Natural killer cell (primary cell): ENCODE measurements at regions not wholly inside any gene's neighbourhood (a gene's known extent, or its start where the extent isn't known, plus 50 kb on each side); places are given as distances from the start of the nearest gene placed in this dataset.
"Not testable (repeated sequence)": the region's sequence is repeated elsewhere in the genome, so short reads cannot be mapped to it uniquely, and the experiment has no call there.

ENCODE experiments used
- ATAC-seq, 3 donors: fragments of 150-1000 bp in 2 of 3; fragments of 200-7000 bp in 1 of 3; cut with Tn5 transposase; 1 replicate in 1 of 3; 2 replicates in 2 of 3; pipeline ENCODE4 v1.10.0; 2021; ENCODE audit warnings: mild to moderate bottlenecking in 2 of 3, moderate library complexity in 2 of 3
- DNase-seq, 2 donors: peaks; one replicate each; pipeline versions ENCODE4 v3.0.0 to v3.0.0-alpha.2; 2013 to 2021; ENCODE audit warnings: mixed read lengths in 1 of 2
- H3K27ac ChIP-seq: one replicate; pipeline ENCODE4 v1.5.1; 2013; ENCODE audit warnings: mild to moderate bottlenecking, low read length
- H3K27me3 ChIP-seq: one replicate; pipeline ENCODE4 v1.6.1; 2013; ENCODE audit warnings: low read length; ENCODE audit not compliant: control insufficient read depth, insufficient read depth
- H3K36me3 ChIP-seq: one replicate; pipeline ENCODE4 v1.6.1; 2013; ENCODE audit warnings: low read length; ENCODE audit not compliant: control insufficient read depth, insufficient read depth
- H3K4me1 ChIP-seq: one replicate; pipeline ENCODE4 v1.6.1; 2013; ENCODE audit warnings: low read length; ENCODE audit not compliant: control insufficient read depth, insufficient read depth
- H3K4me3 ChIP-seq: one replicate; pipeline ENCODE4 v1.5.1; 2013; ENCODE audit warnings: low read length
- H3K9me3 ChIP-seq: one replicate; pipeline ENCODE4 v1.6.1; 2013; ENCODE audit warnings: low read length; ENCODE audit not compliant: control insufficient read depth, insufficient read depth
- H3K27ac Mint-ChIP-seq, 2 donors: one replicate each; pipeline ENCODE4 v1.8.0; 2022; ENCODE audit warnings: mild to moderate bottlenecking in 2 of 2, mixed read lengths in 2 of 2, moderate library complexity in 1 of 2
- H3K27me3 Mint-ChIP-seq, 2 donors: one replicate each; pipeline ENCODE4 v1.8.0; 2022; ENCODE audit warnings: low read depth in 2 of 2, mixed read lengths in 2 of 2
- H3K36me3 Mint-ChIP-seq: one replicate; pipeline ENCODE4 v1.8.0; 2022; ENCODE audit warnings: mixed read lengths
- H3K4me1 Mint-ChIP-seq, 2 donors: one replicate each; pipeline ENCODE4 v1.8.0; 2022; ENCODE audit warnings: mixed read lengths in 2 of 2
- H3K4me3 Mint-ChIP-seq: one replicate; pipeline ENCODE4 v1.8.0; 2022; ENCODE audit warnings: mild to moderate bottlenecking, moderate library complexity, mixed read lengths
- H3K9me3 Mint-ChIP-seq, 2 donors: one replicate each; pipeline ENCODE4 v1.8.0; 2022; ENCODE audit warnings: mixed read lengths in 2 of 2
- CTCF ChIP-seq: fragments of 200-600 bp; IDR thresholded peaks from one replicate; pipeline ENCODE4 v1.8.0; 2022; ENCODE audit warnings: antibody characterized with exemption
- whole genome bisulfite sequencing: methylation state at CpG from one replicate; pipeline ENCODE4 v1.1.7; 2013; ENCODE audit warnings: missing lambda C conversion rate; ENCODE audit not compliant: insufficient coverage; 5-methylcytosine and 5-hydroxymethylcytosine counted together
- intact Hi-C: fragments of 100-400 bp; cut with micrococcal nuclease; formaldehyde crosslinking; loops from one replicate; pipeline ENCODE4 v1.14.2; 2022

GRCh38 chr6:95882371-95882770 lies 133.4 kb upstream of the FUT9 start:
- H3K27me3 Mint-ChIP-seq = no peaks in the 10 kb centered on the region
- H3K4me3 Mint-ChIP-seq = no peak overlapping the region
- no peaks in the 10 kb centered on the region for H3K4me1 ChIP-seq
- TF ChIP-seq CTCF = no peak
- no peaks in the 10 kb centered on the region for H3K9me3 ChIP-seq
- H3K4me3 ChIP-seq = no peak overlapping the region
- DNase-seq = no peak
- no peak overlapping the region for H3K27ac ChIP-seq
- no peaks in the 10 kb centered on the region for H3K36me3 Mint-ChIP-seq
- intact Hi-C loops = no loop called here
- H3K9me3 Mint-ChIP-seq = peaks cover 3 to 5% of the 10 kb centered on the region in 2 donors
- WGBS = 88% methylated on average over 4 of the region's 4 CpGs
- no peak overlapping the region for H3K27ac Mint-ChIP-seq
- no peak for ATAC-seq
- no peaks in the 10 kb centered on the region for H3K36me3 ChIP-seq
- no peaks in the 10 kb centered on the region for H3K4me1 Mint-ChIP-seq
- H3K27me3 ChIP-seq = no peaks in the 10 kb centered on the region

GRCh38 chr6:95888711-95889110 lies 127.1 kb upstream of the FUT9 start:
- intact Hi-C loops, ATAC-seq, DNase-seq, H3K9me3 ChIP-seq, H3K4me3 Mint-ChIP-seq, H3K4me1 Mint-ChIP-seq, H3K36me3 Mint-ChIP-seq, H3K27me3 Mint-ChIP-seq, H3K4me3 ChIP-seq, H3K27me3 ChIP-seq, H3K27ac ChIP-seq, H3K4me1 ChIP-seq, H3K36me3 ChIP-seq, H3K27ac Mint-ChIP-seq: not testable (repeated sequence)
- 83% methylated on average over 2 of the region's 2 CpGs for WGBS
- H3K9me3 Mint-ChIP-seq = peaks cover 9 to 11% of the 10 kb centered on the region in 2 donors

- 93% methylated on average over 3 of the region's 3 CpGs for WGBS
- H3K27me3 ChIP-seq = no peaks in the 10 kb centered on the region
- TF ChIP-seq CTCF = no peak
- H3K9me3 ChIP-seq = no peaks in the 10 kb centered on the region
- Mint-ChIP-seq H3K4me1 (no peaks in the 10 kb centered on the region), H3K4me3 (no peak overlapping the region), H3K27ac (no peak overlapping the region), H3K27me3 (no peaks in the 10 kb centered on the region), H3K36me3 (peaks cover 6% of the 10 kb centered on the region), H3K9me3 (peaks cover 5 to 9% of the 10 kb centered on the region in 2 donors)
- ATAC-seq (no peak), DNase-seq (no peak)
- no peak overlapping the region for H3K4me3 ChIP-seq
- no peaks in the 10 kb centered on the region for H3K4me1 ChIP-seq
- no peaks in the 10 kb centered on the region for H3K36me3 ChIP-seq
- no peak overlapping the region for H3K27ac ChIP-seq
- intact Hi-C loops = no loop called here
These were observed 110.6 kb upstream of the FUT9 start for GRCh38 chr6:95905132-95905531.

- H3K9me3 Mint-ChIP-seq = peaks cover 0 to 9% of the 10 kb centered on the region in 2 donors
- Histone ChIP-seq H3K4me1 (no peaks in the 10 kb centered on the region), H3K36me3 (no peaks in the 10 kb centered on the region), H3K27me3 (no peaks in the 10 kb centered on the region), H3K27ac (no peak overlapping the region), H3K4me3 (no peak overlapping the region), H3K9me3 (no peaks in the 10 kb centered on the region)
- no peaks in the 10 kb centered on the region for H3K27me3 Mint-ChIP-seq
- 0% methylated on average over 1 of the region's 2 CpGs for WGBS
- no peak for DNase-seq
- no peak for ATAC-seq
- no peaks in the 10 kb centered on the region for H3K36me3 Mint-ChIP-seq
- no peak overlapping the region for H3K4me3 Mint-ChIP-seq
- H3K4me1 Mint-ChIP-seq = no peaks in the 10 kb centered on the region
- no peak for TF ChIP-seq CTCF
- intact Hi-C loops = no loop called here
- no peak overlapping the region for H3K27ac Mint-ChIP-seq
These were observed 98.7 kb upstream of the FUT9 start for GRCh38 chr6:95917034-95917433.
